ENCODE measurements at regions not wholly inside any gene's neighbourhood (a gene's known extent, or its start where the extent isn't known, plus 50 kb on each side); places are given as distances from the start of the nearest gene placed in this dataset.

DNA sequence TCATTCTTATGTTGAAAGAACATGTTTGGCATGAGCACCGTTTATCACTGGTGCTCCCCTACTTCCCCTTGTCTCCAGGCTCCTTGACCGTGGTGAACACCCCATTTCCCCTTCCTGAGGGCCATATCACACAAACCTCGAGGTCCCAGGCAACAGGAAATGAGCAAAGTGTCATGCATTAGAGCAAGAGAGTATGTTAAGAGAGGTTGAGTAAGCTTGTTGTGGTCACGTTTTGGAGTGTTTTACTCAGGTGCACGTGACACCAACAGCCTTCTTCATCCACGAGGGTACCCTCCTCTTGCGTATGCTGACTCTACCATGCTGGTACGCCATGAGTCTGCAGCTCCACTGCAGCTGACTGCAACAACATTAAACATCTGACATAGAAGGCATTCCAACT lies 482.2 kb upstream of the NBEA start:
- H3K4me3 ChIP-seq (ENCODE audit: low read length) = no peak overlapping the region
- no peak for DNase-seq (ENCODE audit: low read depth)
- TF ChIP-seq, protein P1, sequence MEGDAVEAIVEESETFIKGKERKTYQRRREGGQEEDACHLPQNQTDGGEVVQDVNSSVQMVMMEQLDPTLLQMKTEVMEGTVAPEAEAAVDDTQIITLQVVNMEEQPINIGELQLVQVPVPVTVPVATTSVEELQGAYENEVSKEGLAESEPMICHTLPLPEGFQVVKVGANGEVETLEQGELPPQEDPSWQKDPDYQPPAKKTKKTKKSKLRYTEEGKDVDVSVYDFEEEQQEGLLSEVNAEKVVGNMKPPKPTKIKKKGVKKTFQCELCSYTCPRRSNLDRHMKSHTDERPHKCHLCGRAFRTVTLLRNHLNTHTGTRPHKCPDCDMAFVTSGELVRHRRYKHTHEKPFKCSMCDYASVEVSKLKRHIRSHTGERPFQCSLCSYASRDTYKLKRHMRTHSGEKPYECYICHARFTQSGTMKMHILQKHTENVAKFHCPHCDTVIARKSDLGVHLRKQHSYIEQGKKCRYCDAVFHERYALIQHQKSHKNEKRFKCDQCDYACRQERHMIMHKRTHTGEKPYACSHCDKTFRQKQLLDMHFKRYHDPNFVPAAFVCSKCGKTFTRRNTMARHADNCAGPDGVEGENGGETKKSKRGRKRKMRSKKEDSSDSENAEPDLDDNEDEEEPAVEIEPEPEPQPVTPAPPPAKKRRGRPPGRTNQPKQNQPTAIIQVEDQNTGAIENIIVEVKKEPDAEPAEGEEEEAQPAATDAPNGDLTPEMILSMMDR (conservative IDR thresholded peaks at IDR 0.05; ENCODE audit: low read length) = no peak

DNA sequence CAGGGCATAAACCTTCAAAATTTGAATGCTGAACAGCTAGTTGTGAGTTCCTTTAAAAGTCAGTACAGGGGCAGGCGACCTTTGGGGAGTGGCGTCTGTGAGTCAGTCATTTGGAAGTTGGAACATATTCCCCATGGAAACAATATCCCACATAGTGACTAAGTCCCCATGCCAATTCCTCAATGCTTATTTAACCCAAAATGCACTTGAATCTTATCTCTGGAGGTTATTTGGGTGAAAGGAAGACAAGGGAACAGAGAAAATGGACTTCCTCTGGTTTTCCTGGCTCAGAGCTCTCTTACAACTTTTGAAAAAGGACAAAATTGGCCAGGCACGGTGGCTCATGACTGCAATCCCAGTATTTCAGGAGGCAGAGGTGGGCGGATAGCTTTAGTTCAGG lies 479.2 kb upstream of the NBEA start:
- H3K4me3 ChIP-seq (ENCODE audit: low read length) = no peak overlapping the region
- DNase-seq (ENCODE audit: low read depth) = peak; percentile 64
- TF ChIP-seq, protein P1 (conservative IDR thresholded peaks at IDR 0.05; ENCODE audit: low read length) = no peak

DNA sequence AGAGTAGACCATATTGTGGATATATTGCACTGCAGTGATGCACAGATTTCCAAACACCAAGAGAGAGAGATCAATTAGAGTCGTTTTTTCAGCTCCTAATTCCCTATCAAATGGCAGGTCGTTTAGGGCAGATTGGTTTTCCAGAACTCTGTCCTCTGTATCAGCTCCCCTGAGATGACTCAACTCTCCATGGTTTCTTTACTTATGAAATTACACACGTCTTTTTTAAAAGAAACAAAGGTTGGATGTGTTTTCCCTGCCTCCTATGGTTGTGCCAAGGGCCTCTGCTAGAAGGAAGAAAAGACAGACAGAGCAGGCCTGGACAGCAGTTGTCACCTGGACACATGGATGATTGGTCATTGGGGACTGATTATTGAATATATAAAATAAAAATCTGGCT lies 478.1 kb upstream of the NBEA start:
- no peak overlapping the region for H3K4me3 ChIP-seq (ENCODE audit: low read length)
- DNase-seq (ENCODE audit: low read depth) = no peak
- TF ChIP-seq, protein P1 (conservative IDR thresholded peaks at IDR 0.05; ENCODE audit: low read length) = no peak

DNA sequence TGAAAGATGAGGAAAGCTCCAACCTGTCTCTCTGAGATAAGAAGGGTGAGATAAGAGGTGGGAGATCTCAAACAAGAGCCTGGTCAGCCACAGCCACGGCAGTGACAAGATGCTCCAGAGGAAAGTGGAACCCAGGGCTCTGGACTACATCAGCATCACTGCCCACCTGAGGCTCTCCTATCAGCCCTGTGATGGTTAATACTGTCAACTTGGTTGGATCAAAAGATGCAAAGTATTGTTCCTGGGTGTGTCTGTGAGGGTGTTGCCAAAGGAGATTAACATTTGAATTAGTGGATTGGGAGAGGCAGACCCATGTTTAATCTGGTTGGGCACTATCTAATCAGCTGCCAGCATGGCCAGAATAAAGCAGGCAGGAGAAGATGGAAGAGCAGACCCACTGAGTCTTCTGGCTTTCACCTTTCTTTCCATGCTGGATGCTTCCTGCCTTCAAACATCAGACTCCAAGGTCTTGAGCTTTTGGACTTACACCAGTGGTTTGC lies 476.6 kb upstream of the NBEA start:
- TF ChIP-seq, protein P1 (conservative IDR thresholded peaks at IDR 0.05; ENCODE audit: low read length) = no peak
- no peak for DNase-seq (ENCODE audit: low read depth)

DNA sequence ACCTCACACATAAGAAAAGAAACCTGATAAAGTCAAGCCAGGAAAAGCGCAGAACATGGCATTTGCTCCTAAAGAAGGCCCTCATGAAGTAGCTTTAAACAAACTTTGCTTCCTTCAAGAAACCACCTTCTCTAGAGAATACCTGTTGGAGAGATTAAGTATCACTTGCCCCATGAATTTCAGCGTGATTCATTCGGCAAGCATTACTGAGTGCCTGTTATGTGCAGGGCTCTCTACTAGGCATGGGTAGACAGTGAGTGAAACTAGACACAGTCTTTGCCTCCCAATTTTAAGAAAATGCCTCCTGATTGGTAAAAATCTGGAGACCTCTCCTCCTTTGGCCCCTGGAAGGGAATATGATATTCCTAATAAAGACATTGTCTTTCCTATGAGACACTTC lies 475.8 kb upstream of the NBEA start:
- H3K4me3 ChIP-seq (ENCODE audit: low read length) = no peak overlapping the region
- TF ChIP-seq, protein P1 (conservative IDR thresholded peaks at IDR 0.05; ENCODE audit: low read length) = no peak
- no peak for DNase-seq (ENCODE audit: low read depth)

More for the DNA sequence above, 476.6 kb upstream of the NBEA start:
- no peak overlapping the region for H3K4me3 ChIP-seq (ENCODE audit: low read length)

DNA sequence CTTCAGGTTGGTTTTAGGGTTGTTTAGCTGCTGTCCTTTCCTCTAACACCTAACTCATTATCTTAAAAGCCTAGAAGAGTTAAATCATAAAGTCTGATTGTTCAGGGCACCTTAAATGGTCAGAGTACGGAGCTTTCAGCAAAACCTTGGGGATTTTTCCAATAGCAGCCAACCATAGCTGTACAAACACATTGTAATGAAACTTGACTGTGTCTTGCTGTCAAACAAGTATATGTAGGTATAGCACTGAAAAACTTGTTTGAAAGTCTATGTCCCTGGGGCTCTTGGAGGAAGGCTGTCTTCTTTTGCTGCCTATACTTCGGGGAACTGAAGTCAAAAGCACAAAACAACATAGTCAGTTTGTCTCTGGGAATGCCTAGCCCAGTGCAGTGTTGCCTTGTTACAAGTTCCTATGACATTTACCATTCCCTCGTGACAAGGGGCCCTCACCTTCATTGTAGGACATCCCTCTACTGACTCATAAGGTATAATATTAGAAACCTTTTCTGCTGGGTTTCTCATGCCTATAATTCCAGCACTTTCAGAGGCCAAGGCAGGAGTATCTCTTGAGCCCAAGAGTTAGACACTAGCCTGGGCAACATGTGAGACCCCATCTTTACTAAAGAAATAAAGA lies 474.5 kb upstream of the NBEA start:
- DNase-seq (ENCODE audit: low read depth) = no peak
- no peak overlapping the region for H3K4me3 ChIP-seq (ENCODE audit: low read length)
- TF ChIP-seq, protein P1 (conservative IDR thresholded peaks at IDR 0.05; ENCODE audit: low read length) = no peak

DNA sequence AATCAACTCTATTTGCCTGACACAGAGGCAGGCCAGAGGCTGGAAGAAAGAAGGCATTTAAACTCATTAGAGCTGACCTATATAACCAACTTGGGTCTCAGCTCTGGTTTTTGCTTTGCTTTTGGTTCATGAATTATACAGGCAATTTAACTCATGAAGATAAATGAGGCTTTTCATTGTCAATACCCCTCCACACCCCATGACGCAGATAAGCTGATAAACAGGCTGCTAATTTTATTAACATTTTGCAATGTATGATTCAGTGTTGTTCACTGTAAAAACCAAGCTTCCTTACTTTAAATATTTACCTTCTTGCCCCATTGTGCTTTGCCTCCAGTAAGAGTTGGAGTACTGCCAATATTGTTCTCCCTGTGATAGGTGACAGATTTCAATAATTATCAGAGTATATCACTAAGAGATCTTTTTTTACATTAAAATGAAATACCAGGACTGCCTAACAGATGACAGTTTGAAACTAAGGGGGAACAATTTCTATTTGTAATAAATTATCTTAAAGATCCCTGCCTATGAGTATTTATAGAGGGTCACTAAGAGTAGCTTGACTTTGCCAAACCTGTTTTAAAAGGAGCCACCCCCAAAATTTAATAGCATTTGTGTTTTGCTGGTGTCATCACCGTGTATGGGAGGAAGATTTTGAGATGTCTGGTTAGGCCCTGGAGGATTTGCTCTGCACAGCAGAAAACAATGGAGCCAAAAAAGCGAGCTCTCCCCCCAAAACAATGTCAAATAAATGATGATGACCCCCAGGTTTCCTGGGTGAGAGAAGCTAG lies 472.7 kb upstream of the NBEA start:
- DNase-seq (ENCODE audit: low read depth) = no peak
- TF ChIP-seq, protein P1 (conservative IDR thresholded peaks at IDR 0.05; ENCODE audit: low read length) = no peak
- no peak overlapping the region for H3K4me3 ChIP-seq (ENCODE audit: low read length)

All from AG10803 (cell line).